T-cell (primary cell): ENCODE measurements at regions not wholly inside any gene's neighbourhood (a gene's known extent, or its start where the extent isn't known, plus 50 kb on each side); places are given as distances from the start of the nearest gene placed in this dataset.

Experiments used
- ATAC-seq, 4 experiments: fragments of 200-7000 bp in 3 of 4; fragments of 150-1000 bp in 1 of 4; cut with Tn5 transposase; replicated peaks in 1 of 4; 1 replicate in 3 of 4; 2 replicates in 1 of 4; pipeline ENCODE4 v1.10.0; 2021; ENCODE audit warnings: moderate library complexity in 3 of 4, mild to moderate bottlenecking in 2 of 4, moderate number of reproducible peaks in 1 of 4
- CTCF ChIA-PET, 2 donors: fragments of 300-600 bp; sonication (Branson Sonifier 250); formaldehyde crosslinking; loops; one replicate each; lab custom pipeline; 2022; ENCODE audit warnings: antibody characterized with exemption in 2 of 2; lab: Charles Lee
- POLR2A ChIA-PET, 2 donors: fragments of 300-600 bp; sonication (Branson Sonifier 250); formaldehyde crosslinking; loops; one replicate each; lab custom pipeline; 2022; ENCODE audit warnings: antibody characterized with exemption in 2 of 2; lab: Charles Lee
- DNase-seq, 35 experiments: peaks; one replicate each; pipeline versions ENCODE4 v3.0.0 to v3.0.0-alpha.2; 2013 to 2023
- H3K27ac ChIP-seq: one replicate; pipeline ENCODE4 v1.5.1; 2013; ENCODE audit warnings: low read length
- H3K27me3 ChIP-seq, 2 experiments: replicated peaks in 1 of 2; 1 replicate in 1 of 2; 2 replicates in 1 of 2; pipeline versions ENCODE4 v1.6.1 to v1.7.0; 2013; ENCODE audit warnings: low read length in 1 of 2, mixed read lengths in 1 of 2; ENCODE audit not compliant: control insufficient read depth in 2 of 2, insufficient read depth in 2 of 2; ENCODE audit errors: extremely low read depth in 1 of 2
- H3K36me3 ChIP-seq, 2 donors: 1 replicate in 1 of 2; 2 replicates in 1 of 2; pipeline versions ENCODE4 v1.6.1 to v1.7.0; 2013; ENCODE audit warnings: low read length in 1 of 2; ENCODE audit not compliant: control insufficient read depth in 2 of 2, insufficient read depth in 1 of 2; ENCODE audit errors: extremely low read depth in 1 of 2
- H3K4me1 ChIP-seq, 2 experiments: 1 replicate in 1 of 2; 2 replicates in 1 of 2; pipeline versions ENCODE4 v1.6.1 to v1.7.0; 2013; ENCODE audit warnings: low read length in 2 of 2, mixed read lengths in 1 of 2; ENCODE audit not compliant: insufficient read depth in 2 of 2, control insufficient read depth in 1 of 2; ENCODE audit errors: extremely low read depth in 1 of 2
- H3K4me3 ChIP-seq, 2 donors: 1 replicate in 1 of 2; 2 replicates in 1 of 2; pipeline versions ENCODE4 v1.5.1 to v1.7.0; 2013; ENCODE audit warnings: mild to moderate bottlenecking in 2 of 2, low read length in 1 of 2, moderate library complexity in 1 of 2; ENCODE audit not compliant: control insufficient read depth in 1 of 2; ENCODE audit errors: extremely low read depth in 1 of 2
- H3K9me3 ChIP-seq: 2 replicates; pipeline ENCODE4 v1.7.0; 2013
- H3K27ac Mint-ChIP-seq, 2 donors: one replicate each; pipeline ENCODE4 v1.8.0; 2020 to 2021; ENCODE audit warnings: mild to moderate bottlenecking in 2 of 2, mixed read lengths in 2 of 2
- H3K27me3 Mint-ChIP-seq, 2 donors: one replicate each; pipeline ENCODE4 v1.8.0; 2021 to 2022; ENCODE audit warnings: mixed read lengths in 2 of 2
- H3K36me3 Mint-ChIP-seq: one replicate; pipeline ENCODE4 v1.8.0; 2021; ENCODE audit warnings: mixed read lengths
- H3K4me1 Mint-ChIP-seq, 3 donors: one replicate each; pipeline ENCODE4 v1.8.0; 2020 to 2022; ENCODE audit warnings: mixed read lengths in 3 of 3, mild to moderate bottlenecking in 1 of 3
- H3K4me3 Mint-ChIP-seq, 3 donors: one replicate each; pipeline ENCODE4 v1.8.0; 2020 to 2022; ENCODE audit warnings: mild to moderate bottlenecking in 3 of 3, mixed read lengths in 3 of 3, moderate library complexity in 3 of 3
- H3K9me3 Mint-ChIP-seq, 3 donors: one replicate each; pipeline ENCODE4 v1.8.0; 2020 to 2022; ENCODE audit warnings: mixed read lengths in 3 of 3
- WGBS: methylation state at CpG from one replicate; pipeline ENCODE4 v1.1.5; 2013; ENCODE audit warnings: missing lambda C conversion rate; ENCODE audit not compliant: insufficient coverage; 5-methylcytosine and 5-hydroxymethylcytosine counted together

DNA sequence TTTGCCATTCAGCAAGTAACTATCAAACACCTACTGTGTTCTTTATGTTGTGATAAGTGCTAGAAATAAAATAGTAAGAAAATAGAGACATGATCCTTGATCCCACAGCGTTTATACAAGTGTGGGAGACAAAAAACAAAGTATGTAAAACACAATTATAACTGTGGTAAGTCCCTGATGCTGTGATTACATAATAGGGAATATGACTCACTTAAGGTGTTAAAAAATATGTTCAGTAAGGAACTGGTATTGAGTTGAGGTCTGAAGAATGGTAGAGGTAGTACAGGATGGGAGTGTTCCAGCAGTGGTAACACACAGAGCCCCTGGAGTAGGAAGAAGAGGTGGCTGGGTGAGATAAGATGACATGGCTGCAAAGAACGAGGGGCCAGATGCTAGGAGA is 132.1 kb upstream of the TMC3 start:
- H3K4me1 ChIP-seq: no peaks in the 10 kb centered on the region
- H3K4me3 ChIP-seq: no peak overlapping the region
- H3K27me3 ChIP-seq: no peaks in the 10 kb centered on the region
- ATAC-seq (no peak), DNase-seq (no peak)
- H3K9me3 ChIP-seq: no peaks in the 10 kb centered on the region
- POLR2A ChIA-PET: no interaction called here
- H3K27ac ChIP-seq: no peak overlapping the region
- 67% methylated on average over 1 of the region's 2 CpGs for WGBS
- CTCF ChIA-PET: no interaction called here
- Mint-ChIP-seq H3K27me3 (peaks cover 9 to 15% of the 10 kb centered on the region in 2 donors), H3K27ac (peak overlapping the region in 1 of 2 donors; percentile 57), H3K9me3 (no peaks in the 10 kb centered on the region), H3K36me3 (no peaks in the 10 kb centered on the region), H3K4me3 (no peak overlapping the region), H3K4me1 (no peaks in the 10 kb centered on the region)
- H3K36me3 ChIP-seq: no peaks in the 10 kb centered on the region

- H3K36me3 ChIP-seq: no peaks in the 10 kb centered on the region
- no peaks in the 10 kb centered on the region for H3K9me3 Mint-ChIP-seq
- ChIA-PET CTCF (interaction anchor here in 1 of 2 donors (0.8 kb wide), 1 partner anchor 24 kb away, joined by 3 read pairs; no protein-coding TSS in a partner anchor), POLR2A (no interaction called here)
- no peaks in the 10 kb centered on the region for H3K4me1 Mint-ChIP-seq
- H3K4me1 ChIP-seq: no peaks in the 10 kb centered on the region
- DNase-seq (no peak), ATAC-seq (no peak)
- H3K27ac Mint-ChIP-seq: no peak overlapping the region
- H3K27ac ChIP-seq: no peak overlapping the region
- peaks cover 7 to 24% of the 10 kb centered on the region in 2 donors for H3K27me3 Mint-ChIP-seq
- WGBS: no CpG with 5 or more reads among the region's 4 CpGs
- H3K4me3 ChIP-seq: no peak overlapping the region
- no peak overlapping the region for H3K4me3 Mint-ChIP-seq
- H3K36me3 Mint-ChIP-seq: no peaks in the 10 kb centered on the region
- no peaks in the 10 kb centered on the region for H3K27me3 ChIP-seq
- H3K9me3 ChIP-seq: no peaks in the 10 kb centered on the region
These were observed 130.3 kb upstream of the TMC3 start for GRCh38 chr15:81504170-81504905.

DNA sequence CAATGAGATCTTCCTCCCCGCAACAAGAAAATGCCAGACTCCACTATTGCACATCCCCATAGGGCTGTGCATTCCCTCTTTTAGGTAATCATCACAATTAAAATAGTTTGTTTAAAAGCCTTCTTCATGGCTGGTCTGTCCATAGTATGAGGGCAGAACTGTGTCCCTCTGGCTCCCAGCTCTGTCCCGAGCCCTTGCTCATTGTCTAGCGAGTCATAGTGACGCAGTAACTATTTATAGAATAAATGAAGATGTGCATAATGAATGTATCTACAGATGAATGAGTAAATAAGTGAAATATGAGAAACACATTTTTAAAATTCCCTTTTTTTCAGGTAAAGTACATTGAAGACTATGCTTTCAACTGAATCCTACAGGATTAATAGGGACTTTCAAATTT is 128.4 kb upstream of the TMC3 start:
- ChIA-PET POLR2A (no interaction called here), CTCF (no interaction called here)
- Histone ChIP-seq H3K27me3 (peaks cover 0 to 4% of the 10 kb centered on the region in 2 experiments), H3K36me3 (no peaks in the 10 kb centered on the region), H3K4me1 (no peaks in the 10 kb centered on the region), H3K4me3 (no peak overlapping the region), H3K9me3 (no peaks in the 10 kb centered on the region), H3K27ac (no peak overlapping the region)
- no CpG with 5 or more reads among the region's 4 CpGs for WGBS
- H3K36me3 Mint-ChIP-seq: no peaks in the 10 kb centered on the region
- peaks cover 14 to 31% of the 10 kb centered on the region in 2 donors for H3K27me3 Mint-ChIP-seq
- no peak overlapping the region for H3K4me3 Mint-ChIP-seq
- no peak overlapping the region for H3K27ac Mint-ChIP-seq
- DNase-seq: no peak
- H3K4me1 Mint-ChIP-seq: no peaks in the 10 kb centered on the region
- H3K9me3 Mint-ChIP-seq: no peaks in the 10 kb centered on the region
- ATAC-seq: no peak

DNA sequence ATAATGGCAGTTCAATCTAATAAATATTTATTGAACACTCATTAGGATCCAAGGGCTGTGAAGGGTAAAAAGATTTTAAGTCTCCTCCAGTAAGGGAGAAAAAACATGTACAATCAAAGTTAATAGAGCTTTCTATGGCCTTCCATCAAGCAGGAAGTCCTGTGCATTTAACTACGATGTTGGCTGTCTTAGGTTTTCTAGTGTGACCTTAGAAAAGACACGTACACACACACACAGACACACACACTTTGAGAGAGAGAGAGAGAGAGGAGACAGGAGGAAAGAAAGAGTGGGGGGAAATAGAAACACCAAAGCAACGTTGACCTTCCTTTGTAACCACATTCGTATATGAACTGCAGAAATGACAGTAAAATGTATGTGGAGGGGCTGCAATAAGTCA is 126.1 kb upstream of the TMC3 start:
- Histone ChIP-seq H3K4me3 (no peak overlapping the region), H3K36me3 (no peaks in the 10 kb centered on the region), H3K27me3 (peaks cover 0 to 4% of the 10 kb centered on the region in 2 experiments), H3K4me1 (no peaks in the 10 kb centered on the region), H3K27ac (no peak overlapping the region), H3K9me3 (no peaks in the 10 kb centered on the region)
- peaks cover 8 to 27% of the 10 kb centered on the region in 2 donors for H3K27me3 Mint-ChIP-seq
- H3K9me3 Mint-ChIP-seq: no peaks in the 10 kb centered on the region
- H3K36me3 Mint-ChIP-seq: no peaks in the 10 kb centered on the region
- H3K27ac Mint-ChIP-seq: no peak overlapping the region
- no CpG with 5 or more reads among the region's 4 CpGs for WGBS
- H3K4me1 Mint-ChIP-seq: no peaks in the 10 kb centered on the region
- H3K4me3 Mint-ChIP-seq: no peak overlapping the region
- POLR2A ChIA-PET: interaction anchor here in 1 of 2 donors (0.6 kb wide), 1 partner anchor 22 kb away, joined by 3 read pairs; no protein-coding TSS in a partner anchor
- ATAC-seq: no peak
- CTCF ChIA-PET: no interaction called here
- no peak for DNase-seq

GRCh38 chr15:81498294-81498693 is 124.3 kb upstream of the TMC3 start:
- ATAC-seq: no peak
- Histone ChIP-seq H3K27me3 (peaks cover 0 to 4% of the 10 kb centered on the region in 2 experiments), H3K4me3 (no peak overlapping the region), H3K27ac (no peak overlapping the region), H3K36me3 (no peaks in the 10 kb centered on the region), H3K9me3 (no peaks in the 10 kb centered on the region), H3K4me1 (no peaks in the 10 kb centered on the region)
- Mint-ChIP-seq H3K27ac (no peak overlapping the region), H3K27me3 (peaks cover 14 to 27% of the 10 kb centered on the region in 2 donors), H3K4me3 (no peak overlapping the region), H3K36me3 (no peaks in the 10 kb centered on the region), H3K9me3 (no peaks in the 10 kb centered on the region), H3K4me1 (no peaks in the 10 kb centered on the region)
- DNase-seq: no peak
- CTCF ChIA-PET: no interaction called here
- POLR2A ChIA-PET: no interaction called here
- WGBS: 91% methylated on average over 6 of the region's 6 CpGs

DNA sequence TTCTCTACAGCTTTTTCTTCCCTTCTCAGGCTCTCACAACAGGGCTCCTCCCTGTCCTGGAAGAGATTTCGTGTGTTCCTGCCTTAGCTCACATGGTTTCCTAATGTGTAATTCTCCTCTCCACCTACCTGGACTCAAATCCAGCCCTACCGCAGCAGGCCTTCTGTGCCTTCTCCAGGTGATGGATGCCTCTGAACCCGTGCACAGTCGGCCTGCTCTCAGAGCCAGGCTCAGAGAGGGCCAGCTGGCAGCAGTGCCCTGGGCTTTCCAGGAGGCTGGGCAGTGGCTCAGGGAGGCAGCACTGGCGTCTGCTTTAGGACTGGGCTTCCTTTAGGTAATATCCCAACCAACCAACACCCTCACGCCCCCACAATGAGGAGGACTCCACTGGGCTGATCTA is 123.2 kb upstream of the TMC3 start:
- Histone ChIP-seq H3K36me3 (no peaks in the 10 kb centered on the region), H3K4me3 (no peak overlapping the region), H3K27me3 (peaks cover 0 to 6% of the 10 kb centered on the region in 2 experiments), H3K9me3 (no peaks in the 10 kb centered on the region), H3K4me1 (no peaks in the 10 kb centered on the region), H3K27ac (no peak overlapping the region)
- Mint-ChIP-seq H3K36me3 (no peaks in the 10 kb centered on the region), H3K4me1 (no peaks in the 10 kb centered on the region), H3K4me3 (no peak overlapping the region), H3K9me3 (no peaks in the 10 kb centered on the region), H3K27ac (no peak overlapping the region), H3K27me3 (peaks cover 15 to 24% of the 10 kb centered on the region in 2 donors)
- ChIA-PET POLR2A (no interaction called here), CTCF (no interaction called here)
- 93% methylated on average over 4 of the region's 6 CpGs for WGBS
- DNase-seq (no peak), ATAC-seq (no peak)
